Liver (tissue), 8 donors: ENCODE measurements at regions not wholly inside any gene's neighbourhood (a gene's known extent, or its start where the extent isn't known, plus 50 kb on each side); places are given as distances from the start of the nearest gene placed in this dataset.

ENCODE experiments used
- DNase-seq: peaks from one replicate; pipeline ENCODE4 v3.0.0-alpha.2; 2017; ENCODE audit warnings: low spot score
- H3K27ac ChIP-seq, 2 donors: one replicate each; pipeline ENCODE4 v1.7.0; 2013; ENCODE audit warnings: inconsistent platforms in 2 of 2, low read length in 2 of 2, control low read depth in 1 of 2, low read depth in 1 of 2, mild to moderate bottlenecking in 1 of 2
- H3K27me3 ChIP-seq, 4 donors: one replicate each; pipeline versions ENCODE4 v1.6.1 to v1.7.0; 2013; ENCODE audit warnings: low read length in 3 of 4, inconsistent platforms in 1 of 4, mild to moderate bottlenecking in 1 of 4, moderate library complexity in 1 of 4; ENCODE audit not compliant: control insufficient read depth in 4 of 4, insufficient read depth in 4 of 4
- H3K36me3 ChIP-seq, 4 donors: one replicate each; pipeline versions ENCODE4 v1.6.1 to v1.7.0; 2013; ENCODE audit warnings: low read length in 3 of 4, mild to moderate bottlenecking in 3 of 4, low read depth in 1 of 4, moderate library complexity in 1 of 4; ENCODE audit not compliant: control insufficient read depth in 4 of 4, insufficient read depth in 3 of 4
- H3K4me1 ChIP-seq, 4 donors: one replicate each; pipeline versions ENCODE4 v1.6.1 to v1.7.0; 2013; ENCODE audit warnings: low read length in 3 of 4, mild to moderate bottlenecking in 3 of 4, moderate library complexity in 1 of 4; ENCODE audit not compliant: control insufficient read depth in 4 of 4, insufficient read depth in 4 of 4
- H3K4me3 ChIP-seq, 3 donors: one replicate each; pipeline versions ENCODE4 v1.6.1 to v1.7.0; 2013; ENCODE audit warnings: low read length in 3 of 3, control low read depth in 1 of 3, low read depth in 1 of 3, mild to moderate bottlenecking in 1 of 3
- H3K9ac ChIP-seq, 2 donors: one replicate each; pipeline ENCODE4 v1.7.0; 2013; ENCODE audit warnings: low read length in 2 of 2, mild to moderate bottlenecking in 2 of 2, moderate library complexity in 2 of 2, control low read depth in 1 of 2, low read depth in 1 of 2
- H3K9me3 ChIP-seq, 4 donors: one replicate each; pipeline versions ENCODE4 v1.6.1 to v1.7.0; 2013; ENCODE audit warnings: low read length in 3 of 4; ENCODE audit not compliant: control insufficient read depth in 4 of 4
- FOXA1 ChIP-seq: IDR thresholded peaks from 2 replicates; pipeline ENCODE4 v1.6.1; 2016; ENCODE audit warnings: antibody characterized with exemption
- FOXA2 ChIP-seq: IDR thresholded peaks from 2 replicates; pipeline ENCODE4 v1.6.1; 2016; ENCODE audit warnings: antibody characterized with exemption
- HNF4A ChIP-seq, 2 donors: conservative IDR thresholded peaks; 2 replicates each; pipeline ENCODE4 v1.6.1; 2016; ENCODE audit warnings: antibody characterized with exemption in 2 of 2, mild to moderate bottlenecking in 2 of 2
- HNF4G ChIP-seq: IDR thresholded peaks from 2 replicates; pipeline ENCODE4 v1.6.1; 2016; ENCODE audit warnings: antibody characterized with exemption
- JUND ChIP-seq, 2 donors: IDR thresholded peaks; 2 replicates each; pipeline ENCODE4 v1.6.1; 2016; ENCODE audit warnings: antibody characterized with exemption in 2 of 2
- RXRA ChIP-seq, 2 donors: IDR thresholded peaks; 2 replicates each; pipeline ENCODE4 v1.6.1; 2017 to 2018; ENCODE audit warnings: antibody characterized with exemption in 2 of 2, mild to moderate bottlenecking in 1 of 2
- SP1 ChIP-seq: IDR thresholded peaks from 2 replicates; pipeline ENCODE4 v1.6.1; 2018; ENCODE audit warnings: antibody characterized with exemption, mild to moderate bottlenecking
- YY1 ChIP-seq: IDR thresholded peaks from 2 replicates; pipeline ENCODE4 v1.6.1; 2016; ENCODE audit warnings: antibody characterized with exemption, mild to moderate bottlenecking
- WGBS: extraction: QIAGEN DNeasy Blood & Tissue Kit; methylation state at CpG from one replicate; pipeline ENCODE4 v1.1.7; 2013; 5-methylcytosine and 5-hydroxymethylcytosine counted together
- TF ChIP-seq, protein P1 (sequence below): IDR thresholded peaks from 2 replicates; pipeline ENCODE4 v1.6.1; 2016; ENCODE audit warnings: antibody characterized with exemption, mild to moderate bottlenecking
- TF ChIP-seq, protein P2 (sequence below): IDR thresholded peaks from 2 replicates; pipeline ENCODE4 v1.6.1; 2016; ENCODE audit warnings: antibody characterized with exemption
- TF ChIP-seq, protein P3 (sequence below): IDR thresholded peaks from 2 replicates; pipeline ENCODE4 v1.6.1; 2016; ENCODE audit warnings: antibody characterized with exemption
- TF ChIP-seq, protein P4 (sequence below): fragments of 150-350 bp; IDR thresholded peaks from 2 replicates; pipeline ENCODE4 v1.5.1; 2017; ENCODE audit warnings: improper control_type of control experiment, low read depth, low read length; ENCODE audit not compliant: missing input control
- donor health status: healthy.
- donor health status: healthy.
- donor health status: healthy.
- donor health status: healthy.
- donor health status: healthy.

DNA sequence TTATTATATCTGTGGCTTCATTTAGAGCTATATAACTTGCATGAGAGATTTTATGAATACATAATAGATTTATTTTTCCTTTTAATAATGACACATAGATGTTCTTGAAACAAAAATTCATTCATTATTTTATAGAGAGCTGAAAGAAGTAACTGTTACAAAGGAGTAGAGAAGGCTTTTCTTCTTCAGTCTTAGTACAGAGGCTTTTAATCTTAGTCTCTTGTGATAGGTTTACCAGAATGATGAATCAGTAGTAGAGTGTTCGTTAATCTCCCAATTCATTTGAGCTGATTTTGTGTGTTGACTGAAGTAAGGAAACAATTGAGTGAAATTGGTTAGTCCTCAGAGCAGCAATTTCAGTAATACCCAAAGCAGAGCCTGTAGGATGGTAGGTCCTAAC, 1284.1 kb upstream of the ACO1 start:
- WGBS: 69% methylated on average over 1 of the region's 1 CpG
- no peak for TF ChIP-seq YY1
- TF ChIP-seq JUND (IDR thresholded peaks at IDR 0.05): no peak
- TF ChIP-seq FOXA1: no peak
- no peak for TF ChIP-seq FOXA2
- TF ChIP-seq HNF4G: no peak
- TF ChIP-seq, protein P1, sequence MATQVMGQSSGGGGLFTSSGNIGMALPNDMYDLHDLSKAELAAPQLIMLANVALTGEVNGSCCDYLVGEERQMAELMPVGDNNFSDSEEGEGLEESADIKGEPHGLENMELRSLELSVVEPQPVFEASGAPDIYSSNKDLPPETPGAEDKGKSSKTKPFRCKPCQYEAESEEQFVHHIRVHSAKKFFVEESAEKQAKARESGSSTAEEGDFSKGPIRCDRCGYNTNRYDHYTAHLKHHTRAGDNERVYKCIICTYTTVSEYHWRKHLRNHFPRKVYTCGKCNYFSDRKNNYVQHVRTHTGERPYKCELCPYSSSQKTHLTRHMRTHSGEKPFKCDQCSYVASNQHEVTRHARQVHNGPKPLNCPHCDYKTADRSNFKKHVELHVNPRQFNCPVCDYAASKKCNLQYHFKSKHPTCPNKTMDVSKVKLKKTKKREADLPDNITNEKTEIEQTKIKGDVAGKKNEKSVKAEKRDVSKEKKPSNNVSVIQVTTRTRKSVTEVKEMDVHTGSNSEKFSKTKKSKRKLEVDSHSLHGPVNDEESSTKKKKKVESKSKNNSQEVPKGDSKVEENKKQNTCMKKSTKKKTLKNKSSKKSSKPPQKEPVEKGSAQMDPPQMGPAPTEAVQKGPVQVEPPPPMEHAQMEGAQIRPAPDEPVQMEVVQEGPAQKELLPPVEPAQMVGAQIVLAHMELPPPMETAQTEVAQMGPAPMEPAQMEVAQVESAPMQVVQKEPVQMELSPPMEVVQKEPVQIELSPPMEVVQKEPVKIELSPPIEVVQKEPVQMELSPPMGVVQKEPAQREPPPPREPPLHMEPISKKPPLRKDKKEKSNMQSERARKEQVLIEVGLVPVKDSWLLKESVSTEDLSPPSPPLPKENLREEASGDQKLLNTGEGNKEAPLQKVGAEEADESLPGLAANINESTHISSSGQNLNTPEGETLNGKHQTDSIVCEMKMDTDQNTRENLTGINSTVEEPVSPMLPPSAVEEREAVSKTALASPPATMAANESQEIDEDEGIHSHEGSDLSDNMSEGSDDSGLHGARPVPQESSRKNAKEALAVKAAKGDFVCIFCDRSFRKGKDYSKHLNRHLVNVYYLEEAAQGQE: no peak
- no peak for TF ChIP-seq SP1
- TF ChIP-seq HNF4A (conservative IDR thresholded peaks at IDR 0.05): no peak
- TF ChIP-seq, protein P2, sequence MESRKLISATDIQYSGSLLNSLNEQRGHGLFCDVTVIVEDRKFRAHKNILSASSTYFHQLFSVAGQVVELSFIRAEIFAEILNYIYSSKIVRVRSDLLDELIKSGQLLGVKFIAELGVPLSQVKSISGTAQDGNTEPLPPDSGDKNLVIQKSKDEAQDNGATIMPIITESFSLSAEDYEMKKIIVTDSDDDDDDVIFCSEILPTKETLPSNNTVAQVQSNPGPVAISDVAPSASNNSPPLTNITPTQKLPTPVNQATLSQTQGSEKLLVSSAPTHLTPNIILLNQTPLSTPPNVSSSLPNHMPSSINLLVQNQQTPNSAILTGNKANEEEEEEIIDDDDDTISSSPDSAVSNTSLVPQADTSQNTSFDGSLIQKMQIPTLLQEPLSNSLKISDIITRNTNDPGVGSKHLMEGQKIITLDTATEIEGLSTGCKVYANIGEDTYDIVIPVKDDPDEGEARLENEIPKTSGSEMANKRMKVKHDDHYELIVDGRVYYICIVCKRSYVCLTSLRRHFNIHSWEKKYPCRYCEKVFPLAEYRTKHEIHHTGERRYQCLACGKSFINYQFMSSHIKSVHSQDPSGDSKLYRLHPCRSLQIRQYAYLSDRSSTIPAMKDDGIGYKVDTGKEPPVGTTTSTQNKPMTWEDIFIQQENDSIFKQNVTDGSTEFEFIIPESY: no peak
- TF ChIP-seq RXRA (IDR thresholded peaks at IDR 0.05): no peak
- TF ChIP-seq, protein P3, sequence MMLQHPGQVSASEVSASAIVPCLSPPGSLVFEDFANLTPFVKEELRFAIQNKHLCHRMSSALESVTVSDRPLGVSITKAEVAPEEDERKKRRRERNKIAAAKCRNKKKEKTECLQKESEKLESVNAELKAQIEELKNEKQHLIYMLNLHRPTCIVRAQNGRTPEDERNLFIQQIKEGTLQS: no peak

DNA sequence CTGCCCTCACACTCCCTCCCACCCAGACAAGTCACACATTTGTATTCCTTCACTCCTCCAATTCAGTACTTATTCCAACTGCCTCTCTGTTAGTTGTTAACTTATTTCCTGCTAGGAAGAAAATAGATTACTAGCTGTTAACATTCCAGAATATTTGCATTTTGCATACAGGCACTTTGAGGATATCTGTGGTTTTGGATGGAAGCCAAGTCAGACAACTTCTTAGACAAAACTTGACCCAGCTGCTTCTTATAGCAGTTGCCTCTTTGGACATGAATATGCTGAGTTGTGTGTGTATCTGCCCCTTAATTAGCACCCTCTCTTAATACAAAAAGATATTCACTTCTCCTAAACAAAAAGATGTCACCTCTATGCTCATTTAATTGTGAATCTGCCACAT, 1280.6 kb upstream of the ACO1 start:
- H3K27me3 ChIP-seq: peaks cover 0 to 8% (median 0%) of the 10 kb centered on the region in 4 donors
- no peaks in the 10 kb centered on the region for H3K9me3 ChIP-seq
- H3K4me1 ChIP-seq: no peaks in the 10 kb centered on the region
- H3K9ac ChIP-seq: no peak overlapping the region
- H3K36me3 ChIP-seq: no peaks in the 10 kb centered on the region
- H3K27ac ChIP-seq: no peak overlapping the region
- DNase-seq: no peak
- no peak overlapping the region for H3K4me3 ChIP-seq
- no peak for TF ChIP-seq FOXA2
- TF ChIP-seq, protein P4, sequence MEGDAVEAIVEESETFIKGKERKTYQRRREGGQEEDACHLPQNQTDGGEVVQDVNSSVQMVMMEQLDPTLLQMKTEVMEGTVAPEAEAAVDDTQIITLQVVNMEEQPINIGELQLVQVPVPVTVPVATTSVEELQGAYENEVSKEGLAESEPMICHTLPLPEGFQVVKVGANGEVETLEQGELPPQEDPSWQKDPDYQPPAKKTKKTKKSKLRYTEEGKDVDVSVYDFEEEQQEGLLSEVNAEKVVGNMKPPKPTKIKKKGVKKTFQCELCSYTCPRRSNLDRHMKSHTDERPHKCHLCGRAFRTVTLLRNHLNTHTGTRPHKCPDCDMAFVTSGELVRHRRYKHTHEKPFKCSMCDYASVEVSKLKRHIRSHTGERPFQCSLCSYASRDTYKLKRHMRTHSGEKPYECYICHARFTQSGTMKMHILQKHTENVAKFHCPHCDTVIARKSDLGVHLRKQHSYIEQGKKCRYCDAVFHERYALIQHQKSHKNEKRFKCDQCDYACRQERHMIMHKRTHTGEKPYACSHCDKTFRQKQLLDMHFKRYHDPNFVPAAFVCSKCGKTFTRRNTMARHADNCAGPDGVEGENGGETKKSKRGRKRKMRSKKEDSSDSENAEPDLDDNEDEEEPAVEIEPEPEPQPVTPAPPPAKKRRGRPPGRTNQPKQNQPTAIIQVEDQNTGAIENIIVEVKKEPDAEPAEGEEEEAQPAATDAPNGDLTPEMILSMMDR: no peak
- no peak for TF ChIP-seq SP1

More for the DNA sequence above, 1284.1 kb upstream of the ACO1 start:
- no peaks in the 10 kb centered on the region for H3K4me1 ChIP-seq
- no peak overlapping the region for H3K4me3 ChIP-seq
- no peaks in the 10 kb centered on the region for H3K36me3 ChIP-seq
- no peaks in the 10 kb centered on the region for H3K9me3 ChIP-seq
- H3K27me3 ChIP-seq: peaks cover 0 to 11% (median 0%) of the 10 kb centered on the region in 4 donors
- no peak for DNase-seq
- H3K27ac ChIP-seq: no peak overlapping the region
- no peak overlapping the region for H3K9ac ChIP-seq
